H1 (cell line): ENCODE measurements at regions not wholly inside any gene's neighbourhood (a gene's known extent, or its start where the extent isn't known, plus 50 kb on each side); places are given as distances from the start of the nearest gene placed in this dataset.
A peak's percentile ranks its signal among the peaks of the same experiment; 100 is the strongest.

ENCODE experiments used
- CTCF ChIA-PET: fragments of 300-600 bp; sonication (Branson Sonifier 250); formaldehyde crosslinking; loops from one replicate; lab custom pipeline; 2021; ENCODE audit not compliant: partially characterized antibody; lab: Charles Lee
- POLR2A ChIA-PET: fragments of 300-600 bp; sonication (Branson Sonifier 250); formaldehyde crosslinking; loops from one replicate; lab custom pipeline; 2021; ENCODE audit warnings: inconsistent platforms; ENCODE audit not compliant: partially characterized antibody; lab: Charles Lee
- DNase-seq, 2 experiments: peaks; one replicate each; pipeline versions ENCODE4 v3.0.0 to v3.0.0-alpha.2; 2010 to 2022; ENCODE audit warnings: low spot score in 2 of 2, low read depth in 1 of 2, mixed read lengths in 1 of 2
- FAIRE-seq: peaks from 2 replicates; lab custom pipeline; 2011; peaks lifted over from hg19 to GRCh38; lab: Jason Lieb, UNC
- H2AFZ ChIP-seq: 2 replicates; pipeline ENCODE4 v1.8.1; 2012; ENCODE audit warnings: low read length, inconsistent platforms
- H2AK5ac ChIP-seq: 2 replicates; pipeline ENCODE4 v1.6.1; 2013; ENCODE audit warnings: low read depth, low read length
- H2BK120ac ChIP-seq: replicated peaks from 2 replicates; pipeline ENCODE3; 2013; ENCODE audit warnings: low read depth, low read length, inconsistent platforms
- H2BK12ac ChIP-seq: 2 replicates; pipeline ENCODE4 v1.6.1; 2013; ENCODE audit warnings: low read depth, low read length
- H2BK15ac ChIP-seq: 2 replicates; pipeline ENCODE4 v1.6.1; 2013; ENCODE audit warnings: low read length
- H2BK20ac ChIP-seq: 2 replicates; pipeline ENCODE4 v1.6.1; 2013; ENCODE audit warnings: low read length
- H2BK5ac ChIP-seq: 2 replicates; pipeline ENCODE4 v1.6.1; 2013; ENCODE audit warnings: low read depth, low read length
- H3K14ac ChIP-seq: 2 replicates; pipeline ENCODE4 v1.6.1; 2013; ENCODE audit warnings: inconsistent platforms; ENCODE audit not compliant: insufficient read length
- H3K18ac ChIP-seq: 2 replicates; pipeline ENCODE4 v1.6.1; 2013; ENCODE audit warnings: low read length; ENCODE audit errors: extremely low read depth
- H3K23ac ChIP-seq: 2 replicates; pipeline ENCODE4 v1.6.1; 2013; ENCODE audit warnings: inconsistent platforms; ENCODE audit not compliant: insufficient read length
- H3K23me2 ChIP-seq: 2 replicates; pipeline ENCODE4 v1.6.1; 2013; ENCODE audit warnings: low read depth, low read length
- H3K27ac ChIP-seq: 2 replicates; pipeline ENCODE4 v1.6.1; 2011; ENCODE audit warnings: low read depth, low read length, inconsistent platforms
- H3K27me3 ChIP-seq, 4 experiments: replicated peaks in 1 of 4; 1 replicate in 1 of 4; 2 replicates in 3 of 4; pipeline versions ENCODE4 v1.6.1 to v1.8.1; 2011 to 2013; ENCODE audit warnings: low read length in 3 of 4, mild to moderate bottlenecking in 3 of 4, inconsistent platforms in 2 of 4, mixed read lengths in 2 of 4, moderate library complexity in 1 of 4; ENCODE audit not compliant: control insufficient read depth in 3 of 4, insufficient read depth in 3 of 4; ENCODE audit errors: extremely low read depth in 1 of 4
- H3K36me3 ChIP-seq, 4 experiments: 2 replicates each; pipeline versions ENCODE4 v1.6.1 to v1.8.1; 2011 to 2013; ENCODE audit warnings: mild to moderate bottlenecking in 4 of 4, low read length in 3 of 4, moderate library complexity in 2 of 4, control low read depth in 1 of 4, inconsistent platforms in 1 of 4; ENCODE audit not compliant: insufficient read depth in 4 of 4, control insufficient read depth in 2 of 4
- H3K4ac ChIP-seq: replicated peaks from 2 replicates; pipeline ENCODE3; 2013; ENCODE audit warnings: low read length, low read depth, mixed read lengths, inconsistent platforms; ENCODE audit not compliant: insufficient read length
- H3K4me1 ChIP-seq, 4 experiments: replicated peaks in 1 of 4; 1 replicate in 1 of 4; 2 replicates in 3 of 4; pipeline versions ENCODE4 v1.6.1 to v1.8.1; 2011 to 2013; ENCODE audit warnings: low read length in 3 of 4, inconsistent platforms in 2 of 4, mixed read lengths in 1 of 4; ENCODE audit not compliant: insufficient read depth in 4 of 4, control insufficient read depth in 3 of 4
- H3K4me2 ChIP-seq, 2 experiments: 2 replicates each; pipeline versions ENCODE4 v1.6.1 to v1.8.1; 2011 to 2013; ENCODE audit warnings: low read depth in 2 of 2, low read length in 2 of 2, control low read depth in 1 of 2, inconsistent platforms in 1 of 2, mild to moderate bottlenecking in 1 of 2; ENCODE audit not compliant: insufficient read depth in 1 of 2
- H3K4me3 ChIP-seq, 4 experiments: fragments of 200-600, 300-600 bp in 1 of 4; sonication (generic), shearing (Covaris generic), sonication (Bioruptor Twin) in 1 of 4; 2 replicates each; pipeline versions ENCODE4 v1.5.1 to v1.8.1; 2011 to 2016; ENCODE audit warnings: low read length in 4 of 4, low read depth in 3 of 4, control low read depth in 2 of 4, inconsistent platforms in 2 of 4, mild to moderate bottlenecking in 2 of 4, mixed read lengths in 1 of 4, moderate library complexity in 1 of 4; ENCODE audit not compliant: insufficient read depth in 2 of 4; ENCODE audit errors: extremely low read depth in 1 of 4
- H3K56ac ChIP-seq: replicated peaks from 2 replicates; pipeline ENCODE3; 2013; ENCODE audit warnings: low read depth, mild to moderate bottlenecking, mixed read lengths, low read length, inconsistent platforms; ENCODE audit not compliant: insufficient read length
- H3K79me1 ChIP-seq: 2 replicates; pipeline ENCODE4 v1.6.1; 2013; ENCODE audit warnings: low read depth, low read length, control low read depth
- H3K79me2 ChIP-seq, 2 experiments: 2 replicates each; pipeline versions ENCODE4 v1.6.1 to v1.8.1; 2012 to 2013; ENCODE audit warnings: low read length in 2 of 2, mild to moderate bottlenecking in 2 of 2, inconsistent platforms in 1 of 2; ENCODE audit not compliant: insufficient read depth in 2 of 2, control insufficient read depth in 1 of 2
- H3K9ac ChIP-seq, 4 experiments: replicated peaks in 1 of 4; 1 replicate in 1 of 4; 2 replicates in 3 of 4; pipeline versions ENCODE4 v1.6.1 to v1.8.1; 2011 to 2013; ENCODE audit warnings: low read depth in 3 of 4, low read length in 3 of 4, control low read depth in 2 of 4, mild to moderate bottlenecking in 2 of 4, moderate library complexity in 2 of 4, inconsistent platforms in 1 of 4; ENCODE audit errors: extremely low read depth in 1 of 4
- H3K9me3 ChIP-seq, 2 experiments: 2 replicates each; pipeline versions ENCODE4 v1.6.1 to v1.8.1; 2012 to 2013; ENCODE audit warnings: mild to moderate bottlenecking in 2 of 2, moderate library complexity in 2 of 2, control low read depth in 1 of 2, inconsistent platforms in 1 of 2, low read depth in 1 of 2, low read length in 1 of 2, mixed read lengths in 1 of 2; ENCODE audit not compliant: insufficient read depth in 2 of 2
- H4K20me1 ChIP-seq, 2 experiments: replicated peaks in 1 of 2; 2 replicates each; pipeline versions ENCODE3 to v1.8.1; 2011 to 2013; ENCODE audit warnings: inconsistent platforms in 2 of 2, low read length in 2 of 2, mild to moderate bottlenecking in 1 of 2; ENCODE audit not compliant: insufficient read depth in 2 of 2, control insufficient read depth in 1 of 2
- H4K5ac ChIP-seq: 2 replicates; pipeline ENCODE4 v1.6.1; 2013; ENCODE audit warnings: low read length, low read depth, mixed read lengths, inconsistent platforms; ENCODE audit not compliant: insufficient read length
- H4K8ac ChIP-seq: 2 replicates; pipeline ENCODE4 v1.8.0; 2013; ENCODE audit warnings: mild to moderate bottlenecking, moderate library complexity, low read length, inconsistent platforms; ENCODE audit not compliant: insufficient read depth; ENCODE audit errors: extremely low read depth
- H4K91ac ChIP-seq: replicated peaks from 2 replicates; pipeline ENCODE3; 2013; ENCODE audit warnings: low read length, mixed read lengths, inconsistent platforms; ENCODE audit not compliant: insufficient read length
- WGBS, 2 experiments: shearing (Covaris generic) in 1 of 2; methylation state at CpG; one replicate each; pipeline versions ENCODE4 v1.1.6 to v1.1.7; 2013 to 2015; ENCODE audit warnings: low lambda C conversion rate in 2 of 2, mixed read lengths in 2 of 2, inconsistent platforms in 1 of 2, low coverage in 1 of 2, missing lambda C conversion rate in 1 of 2; ENCODE audit not compliant: insufficient replicate concordance in 2 of 2, insufficient coverage in 1 of 2, insufficient read length in 1 of 2; ENCODE audit errors: extremely low coverage in 1 of 2, missing lambda C conversion rate in 1 of 2; 5-methylcytosine and 5-hydroxymethylcytosine counted together

DNA sequence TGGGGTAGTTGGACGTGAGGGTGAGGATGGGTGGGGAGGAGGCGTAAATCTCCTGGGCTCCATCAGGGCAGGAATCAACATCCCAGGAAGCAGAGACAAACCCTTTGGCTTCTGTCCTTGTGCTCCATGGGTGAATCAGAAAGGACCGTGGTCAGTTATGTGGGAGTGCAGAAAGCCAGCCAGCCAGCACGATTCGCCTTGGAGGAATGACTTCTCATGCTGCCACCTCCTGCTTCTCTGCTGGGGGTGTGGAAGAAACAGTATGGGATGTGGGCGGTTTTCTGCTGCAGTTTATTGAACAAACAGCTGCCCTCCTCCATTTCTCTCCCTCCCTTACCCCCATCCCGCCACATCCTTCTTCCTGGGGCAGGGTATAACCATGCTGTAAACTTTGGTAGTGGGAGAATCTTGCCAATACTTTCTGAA lies 214.5 kb downstream of the SOX4 start:
- peak in 1 of 2 experiments; percentile 39 for DNase-seq
- no peak overlapping the region for H3K27ac ChIP-seq
- H2BK120ac ChIP-seq = no peak overlapping the region
- H3K79me2 ChIP-seq = peaks cover 0 to 54% of the 10 kb centered on the region in 2 experiments; a peak in 2 of 4 replicates
- no peak overlapping the region for H3K18ac ChIP-seq
- H2AFZ ChIP-seq = no peak overlapping the region
- no peaks in the 10 kb centered on the region for H3K27me3 ChIP-seq
- H3K9ac ChIP-seq = no peak overlapping the region
- H3K23me2 ChIP-seq = no peaks in the 10 kb centered on the region
- H3K14ac ChIP-seq = no peak overlapping the region
- peaks cover 0 to 7% (median 3%) of the 10 kb centered on the region in 4 experiments; a peak in 3 of 8 replicates for H3K36me3 ChIP-seq
- no peak overlapping the region for H3K4ac ChIP-seq
- H3K23ac ChIP-seq = no peak overlapping the region
- no peak overlapping the region for H3K4me3 ChIP-seq
- no peak overlapping the region for H2BK12ac ChIP-seq
- H4K91ac ChIP-seq = no peak overlapping the region
- H4K20me1 ChIP-seq = no peaks in the 10 kb centered on the region
- H2BK20ac ChIP-seq = no peak overlapping the region
- H3K4me2 ChIP-seq = 0 out of 4 replicates have a peak overlapping the region, but pooled peaks of 1 of the 2 experiments have one; percentile 16
- H3K4me1 ChIP-seq = peaks cover 1 to 12% (median 4%) of the 10 kb centered on the region in 4 experiments; a peak in 3 of 7 replicates
- no peak overlapping the region for H2BK15ac ChIP-seq
- peaks cover 2% of the 10 kb centered on the region; the same call in 1 of the 2 replicates for H3K79me1 ChIP-seq
- WGBS, 2 experiments = 94% methylated on average over 5 of the region's 7 CpGs; no CpG with 5 or more reads in 1 of the 2 experiments
- no peak for FAIRE-seq
- no peak overlapping the region for H4K5ac ChIP-seq
- no peaks in the 10 kb centered on the region for H3K9me3 ChIP-seq
- CTCF ChIA-PET = interaction anchor here (1.1 kb wide), 3 partner anchors 9 to 21 kb away, joined by 3 to 6 read pairs (median 3); no protein-coding TSS in a partner anchor
- no peak overlapping the region for H2AK5ac ChIP-seq
- H3K56ac ChIP-seq = no peak overlapping the region
- H4K8ac ChIP-seq = no peak overlapping the region
- H2BK5ac ChIP-seq = peak overlapping the region; percentile 12; the same call in 1 of the 2 replicates
- POLR2A ChIA-PET = interaction anchor here (0.8 to 1.1 kb wide), 3 partner anchors 16 to 215 kb away, joined by 3 to 5 read pairs (median 3); partner anchors contain the start of gene SOX4
